CD4-positive, alpha-beta T cell (primary cell): ENCODE measurements at regions not wholly inside any gene's neighbourhood (a gene's known extent, or its start where the extent isn't known, plus 50 kb on each side); places are given as distances from the start of the nearest gene placed in this dataset.

Source experiments
- ATAC-seq: fragments of 200-7000 bp; cut with Tn5 transposase; one replicate; pipeline ENCODE4 v1.10.0; 2022; ENCODE audit warnings: mild to moderate bottlenecking; ENCODE audit not compliant: poor library complexity
- CTCF ChIA-PET: fragments of 350-600 bp; sonication (Branson Sonifier 250); formaldehyde crosslinking; loops from one replicate; lab custom pipeline; 2021; ENCODE audit warnings: antibody characterized with exemption, inconsistent platforms; lab: Charles Lee
- POLR2A ChIA-PET: fragments of 350-600 bp; sonication (Branson Sonifier 250); formaldehyde crosslinking; loops from one replicate; lab custom pipeline; 2021; ENCODE audit warnings: antibody characterized with exemption, inconsistent platforms; lab: Charles Lee
- DNase-seq, 14 experiments: peaks; one replicate each; pipeline ENCODE4 v3.0.0-alpha.2; 2013 to 2020; ENCODE audit warnings: mixed read lengths in 2 of 14
- H3K27ac ChIP-seq, 2 donors: one replicate each; pipeline versions ENCODE4 v1.5.1 to v1.7.0; 2013; ENCODE audit warnings: low read length in 2 of 2, low read depth in 1 of 2, mild to moderate bottlenecking in 1 of 2
- H3K27me3 ChIP-seq, 2 experiments: 1 replicate in 1 of 2; 2 replicates in 1 of 2; pipeline versions ENCODE4 v1.6.1 to v1.7.0; 2013; ENCODE audit warnings: low read length in 2 of 2, control low read depth in 1 of 2, mild to moderate bottlenecking in 1 of 2, moderate library complexity in 1 of 2; ENCODE audit not compliant: insufficient read depth in 2 of 2, control insufficient read depth in 1 of 2
- H3K36me3 ChIP-seq: one replicate; pipeline ENCODE4 v1.6.1; 2013; ENCODE audit warnings: low read length, control low read depth; ENCODE audit not compliant: insufficient read depth
- H3K4me1 ChIP-seq: one replicate; pipeline ENCODE4 v1.6.1; 2013; ENCODE audit warnings: low read length, control low read depth; ENCODE audit not compliant: insufficient read depth
- H3K4me3 ChIP-seq: one replicate; pipeline ENCODE4 v1.5.1; 2013; ENCODE audit warnings: mild to moderate bottlenecking, low read length, moderate library complexity
- H3K9me3 ChIP-seq, 2 experiments: 1 replicate in 1 of 2; 2 replicates in 1 of 2; pipeline versions ENCODE4 v1.6.1 to v1.7.0; 2013; ENCODE audit warnings: low read length in 2 of 2, mild to moderate bottlenecking in 2 of 2, control low read depth in 1 of 2, moderate library complexity in 1 of 2; ENCODE audit not compliant: control insufficient read depth in 1 of 2, insufficient read depth in 1 of 2
- H3K27ac Mint-ChIP-seq: one replicate; pipeline ENCODE4 v1.8.0; 2020; ENCODE audit warnings: mixed read lengths
- H3K27me3 Mint-ChIP-seq: one replicate; pipeline ENCODE4 v1.8.0; 2021; ENCODE audit warnings: mixed read lengths
- H3K36me3 Mint-ChIP-seq: one replicate; pipeline ENCODE4 v1.8.0; 2021; ENCODE audit warnings: low read depth, mixed read lengths
- H3K4me1 Mint-ChIP-seq: one replicate; pipeline ENCODE4 v1.8.0; 2021; ENCODE audit warnings: low read depth, mixed read lengths
- H3K4me3 Mint-ChIP-seq: one replicate; pipeline ENCODE4 v1.8.0; 2020; ENCODE audit warnings: mild to moderate bottlenecking, mixed read lengths
- H3K9me3 Mint-ChIP-seq: one replicate; pipeline ENCODE4 v1.8.0; 2020; ENCODE audit warnings: mixed read lengths
- CTCF ChIP-seq: fragments of 200-600 bp; IDR thresholded peaks from one replicate; pipeline ENCODE4 v1.8.0; 2022; ENCODE audit warnings: antibody characterized with exemption, mild to moderate bottlenecking
- intact Hi-C, 2 experiments: fragments of 100-400 bp; cut with DNase I in 1 of 2; cut with micrococcal nuclease in 1 of 2; formaldehyde crosslinking; loops; one replicate each; pipeline versions ENCODE4 v1.15.1 to v1.9.0; 2023 to 2025; cut with DNase I, micrococcal nuclease

DNA sequence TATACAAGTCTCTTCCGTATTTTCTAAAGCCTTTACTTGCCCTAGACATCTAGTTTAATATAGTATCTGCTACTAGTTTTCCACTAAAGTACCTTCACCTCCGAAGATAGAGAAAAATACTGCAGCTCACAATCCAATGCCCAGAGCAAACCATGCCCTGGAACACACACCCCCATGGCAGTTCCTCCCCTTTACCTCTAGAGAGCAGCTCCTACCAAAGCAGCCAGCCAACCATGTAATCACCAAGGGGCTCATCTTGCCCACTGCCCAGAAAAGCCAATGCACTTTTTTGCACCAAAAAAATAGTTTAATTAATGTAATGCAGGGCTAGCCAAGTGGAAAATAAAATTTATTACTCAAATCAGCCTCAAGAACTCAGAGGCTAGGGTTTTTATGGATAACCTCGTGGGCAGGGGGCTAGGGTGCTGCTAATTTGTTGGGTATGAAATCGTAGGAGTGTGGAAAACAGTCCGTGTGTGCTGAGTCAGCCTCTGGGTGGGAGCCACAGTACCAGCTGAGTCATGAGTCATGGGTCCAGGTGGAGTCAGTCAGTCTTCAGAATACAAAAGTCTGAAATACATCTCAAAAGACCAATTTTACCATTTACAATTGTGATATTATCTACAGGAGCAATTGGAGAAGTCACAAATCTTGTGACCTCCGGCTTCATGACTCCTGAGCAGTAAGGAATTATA, 120.1 kb upstream of the ACO1 start:
- H3K9me3 Mint-ChIP-seq: no peaks in the 10 kb centered on the region
- no peaks in the 10 kb centered on the region for H3K27me3 ChIP-seq
- intact Hi-C loops: no loop called here
- peaks cover 14% of the 10 kb centered on the region for H3K27me3 Mint-ChIP-seq
- H3K4me1 ChIP-seq: no peaks in the 10 kb centered on the region
- H3K27ac Mint-ChIP-seq: no peak overlapping the region
- no peaks in the 10 kb centered on the region for H3K36me3 Mint-ChIP-seq
- H3K4me3 Mint-ChIP-seq: no peak overlapping the region
- ChIA-PET POLR2A (no interaction called here), CTCF (no interaction called here)
- no peaks in the 10 kb centered on the region for H3K36me3 ChIP-seq
- no peak overlapping the region for H3K27ac ChIP-seq
- no peak overlapping the region for H3K4me3 ChIP-seq
- TF ChIP-seq CTCF: no peak
- no peak for DNase-seq
- ATAC-seq: no peak
- no peaks in the 10 kb centered on the region for H3K4me1 Mint-ChIP-seq
- no peaks in the 10 kb centered on the region for H3K9me3 ChIP-seq

DNA sequence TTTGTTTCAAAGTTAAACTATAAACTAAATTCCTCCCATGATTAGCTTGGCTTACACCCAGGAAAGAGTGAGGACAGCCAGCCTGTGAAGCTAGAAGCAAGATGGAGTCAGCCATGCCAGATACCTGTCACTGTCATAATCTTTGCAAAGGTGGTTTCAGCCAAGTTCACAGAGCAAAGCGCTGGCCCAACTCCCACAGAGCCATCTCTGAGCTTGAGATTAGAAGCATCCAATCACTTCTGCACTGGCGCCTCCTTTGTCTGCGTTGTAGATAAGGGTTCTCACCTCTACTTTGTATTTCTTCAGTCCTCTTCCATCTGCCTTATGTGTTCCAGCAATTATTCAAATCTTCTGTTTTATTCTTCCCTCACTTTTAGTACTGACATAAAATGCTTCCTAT, 119.4 kb upstream of the ACO1 start:
- ATAC-seq (no peak), DNase-seq (no peak)
- H3K4me1 Mint-ChIP-seq: no peaks in the 10 kb centered on the region
- Histone ChIP-seq H3K4me1 (no peaks in the 10 kb centered on the region), H3K4me3 (no peak overlapping the region), H3K9me3 (no peaks in the 10 kb centered on the region), H3K27me3 (no peaks in the 10 kb centered on the region), H3K27ac (no peak overlapping the region), H3K36me3 (no peaks in the 10 kb centered on the region)
- H3K27me3 Mint-ChIP-seq: peaks cover 14% of the 10 kb centered on the region
- CTCF ChIA-PET: no interaction called here
- intact Hi-C loops: no loop called here
- H3K27ac Mint-ChIP-seq: no peak overlapping the region
- H3K9me3 Mint-ChIP-seq: no peaks in the 10 kb centered on the region
- POLR2A ChIA-PET: no interaction called here
- H3K36me3 Mint-ChIP-seq: no peaks in the 10 kb centered on the region
- TF ChIP-seq CTCF: no peak
- no peak overlapping the region for H3K4me3 Mint-ChIP-seq

DNA sequence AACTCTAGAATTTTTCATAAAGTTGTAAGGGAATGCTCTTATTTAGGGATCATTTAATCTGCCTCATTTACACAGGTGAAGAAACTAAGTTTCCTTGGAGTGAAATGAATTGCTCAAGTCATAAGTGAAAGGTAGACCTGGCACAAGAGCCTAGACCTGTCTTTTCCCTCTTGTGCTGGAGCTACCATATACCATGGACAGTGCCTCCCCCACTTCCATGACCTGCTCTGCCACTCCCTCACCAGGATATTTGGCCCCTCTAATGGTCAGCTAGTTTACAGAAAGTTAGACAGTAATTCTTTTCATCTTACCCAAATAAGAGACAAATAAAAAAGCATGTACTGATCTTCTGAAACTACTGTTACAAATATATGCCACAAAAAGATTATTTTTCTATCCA, 105.5 kb upstream of the ACO1 start:
- H3K27me3 ChIP-seq: no peaks in the 10 kb centered on the region
- H3K36me3 Mint-ChIP-seq: no peaks in the 10 kb centered on the region
- no peaks in the 10 kb centered on the region for H3K4me1 Mint-ChIP-seq
- H3K36me3 ChIP-seq: no peaks in the 10 kb centered on the region
- ATAC-seq (no peak), DNase-seq (no peak)
- ChIA-PET POLR2A (no interaction called here), CTCF (no interaction called here)
- no peak overlapping the region for H3K4me3 ChIP-seq
- intact Hi-C loops: no loop called here
- H3K9me3 Mint-ChIP-seq: no peaks in the 10 kb centered on the region
- H3K27ac Mint-ChIP-seq: no peak overlapping the region
- H3K4me3 Mint-ChIP-seq: no peak overlapping the region
- no peaks in the 10 kb centered on the region for H3K9me3 ChIP-seq
- TF ChIP-seq CTCF: no peak
- H3K4me1 ChIP-seq: no peaks in the 10 kb centered on the region
- H3K27me3 Mint-ChIP-seq: peaks cover 5% of the 10 kb centered on the region
- H3K27ac ChIP-seq: no peak overlapping the region
